ENCODE measurements at regions not wholly inside any gene's neighbourhood (a gene's known extent, or its start where the extent isn't known, plus 50 kb on each side); places are given as distances from the start of the nearest gene placed in this dataset.

DNA sequence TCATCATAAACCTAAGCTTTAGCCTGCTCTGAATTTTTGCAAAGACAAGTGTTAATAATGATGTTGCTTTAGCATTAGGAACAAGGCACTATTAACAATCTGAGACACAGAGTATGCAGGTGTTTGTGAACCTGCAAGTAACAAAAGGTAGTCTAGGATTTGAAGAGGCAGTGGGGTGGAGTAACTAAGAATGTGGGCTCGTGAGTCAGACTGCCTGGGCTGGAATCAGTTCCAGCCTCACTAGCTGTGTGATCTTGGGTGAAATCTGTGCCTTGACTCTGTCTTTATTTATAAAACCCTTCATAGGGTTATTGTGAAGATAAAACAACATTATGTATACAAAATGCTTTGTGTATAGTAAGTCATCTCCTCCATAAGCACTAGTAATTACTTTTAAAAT, 610.6 kb upstream of the CFAP20DC start:
- Mint-ChIP-seq H3K9me3 (no peaks in the 10 kb centered on the region), H3K36me3 (ENCODE audit: insufficient read depth) (no peaks in the 10 kb centered on the region), H3K4me3 (no peak overlapping the region), H3K27ac (no peak overlapping the region), H3K4me1 (ENCODE audit: low read depth in 2 of 2) (no peaks in the 10 kb centered on the region), H3K27me3 (peaks cover 8% of the 10 kb centered on the region in 2 donors)
- no peak for ATAC-seq (replicated peaks)
- DNase-seq: no peak

DNA sequence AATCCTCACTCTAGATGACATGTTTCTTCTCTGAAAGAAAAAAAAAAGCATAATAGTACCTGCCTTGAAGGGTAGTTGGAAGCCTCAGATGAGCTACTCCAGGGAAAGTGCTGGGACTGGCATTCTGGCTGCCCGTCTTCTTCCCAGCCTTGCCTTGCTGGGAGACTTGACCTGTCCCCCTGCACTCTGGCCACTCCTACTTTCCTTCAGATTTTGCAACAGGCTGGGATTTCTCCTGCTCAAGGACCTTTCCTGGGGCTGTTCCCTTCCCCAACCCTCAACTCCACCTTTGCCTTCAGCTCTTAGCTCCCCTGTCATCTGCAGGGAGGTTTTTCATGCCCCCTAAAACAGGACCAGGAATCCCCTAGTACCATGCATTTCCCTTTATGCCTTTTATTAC, 609.9 kb upstream of the CFAP20DC start:
- ATAC-seq (replicated peaks): no peak
- DNase-seq: no peak
- Mint-ChIP-seq H3K27me3 (peaks cover 8% of the 10 kb centered on the region in 2 donors), H3K9me3 (no peaks in the 10 kb centered on the region), H3K36me3 (ENCODE audit: insufficient read depth) (no peaks in the 10 kb centered on the region), H3K27ac (no peak overlapping the region), H3K4me1 (ENCODE audit: low read depth in 2 of 2) (no peaks in the 10 kb centered on the region), H3K4me3 (no peak overlapping the region)

DNA sequence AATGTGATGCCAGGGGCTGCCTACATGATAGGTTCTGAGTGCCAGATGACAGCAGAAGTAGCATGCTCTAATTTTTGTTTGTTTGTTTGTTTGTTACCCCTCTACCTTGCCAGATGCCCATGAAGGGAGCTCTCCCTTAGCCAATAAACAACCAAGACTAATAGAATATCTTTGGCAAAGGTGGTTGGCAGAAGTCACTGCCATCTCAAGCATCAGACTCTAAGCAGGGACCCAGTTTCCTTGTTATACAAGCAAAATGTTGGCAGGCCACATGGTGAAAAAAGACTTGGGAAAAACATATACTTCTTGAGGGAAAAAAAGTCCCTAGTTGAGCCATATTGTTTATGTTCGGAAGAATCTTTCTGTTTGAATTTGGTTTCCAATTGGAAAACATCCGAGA, 609.0 kb upstream of the CFAP20DC start:
- no peak for ATAC-seq (replicated peaks)
- H3K4me1 Mint-ChIP-seq (ENCODE audit: low read depth in 2 of 2): no peaks in the 10 kb centered on the region
- no peaks in the 10 kb centered on the region for H3K9me3 Mint-ChIP-seq

DNA sequence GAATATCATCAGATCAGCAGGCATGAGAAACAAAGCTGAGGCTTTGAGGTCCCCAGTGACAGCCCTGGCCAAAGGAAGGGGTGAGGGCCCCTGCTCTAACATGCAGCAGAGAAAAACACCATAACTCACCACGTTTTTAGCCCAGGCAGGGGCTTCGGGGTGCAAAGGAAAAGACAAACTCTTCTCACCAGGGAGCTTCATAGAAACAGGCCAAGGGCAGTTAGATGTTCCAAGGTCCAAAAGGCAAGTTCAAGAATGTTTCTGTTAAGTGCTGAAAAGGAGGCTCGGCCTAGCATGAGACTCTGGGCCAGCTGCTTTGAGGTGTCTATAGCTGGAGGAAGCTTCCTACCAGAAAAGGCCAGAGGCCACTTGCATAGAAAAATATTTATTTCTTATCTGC, 608.4 kb upstream of the CFAP20DC start:
- Mint-ChIP-seq H3K36me3 (ENCODE audit: insufficient read depth) (no peaks in the 10 kb centered on the region), H3K4me1 (ENCODE audit: low read depth in 2 of 2) (no peaks in the 10 kb centered on the region), H3K27me3 (peaks cover 8% of the 10 kb centered on the region in 2 donors), H3K4me3 (no peak overlapping the region), H3K27ac (no peak overlapping the region), H3K9me3 (no peaks in the 10 kb centered on the region)
- ATAC-seq (replicated peaks): no peak
- no peak for DNase-seq

More for the DNA sequence above, 609.0 kb upstream of the CFAP20DC start:
- Mint-ChIP-seq H3K27ac (no peak overlapping the region), H3K27me3 (peaks cover 8% of the 10 kb centered on the region in 2 donors), H3K4me3 (no peak overlapping the region), H3K36me3 (ENCODE audit: insufficient read depth) (no peaks in the 10 kb centered on the region)
- no peak for DNase-seq

GRCh38 chr3:59655418-59656015, 605.7 kb upstream of the CFAP20DC start:
- Mint-ChIP-seq H3K36me3 (ENCODE audit: insufficient read depth) (no peaks in the 10 kb centered on the region), H3K4me1 (ENCODE audit: low read depth in 2 of 2) (no peaks in the 10 kb centered on the region), H3K9me3 (peaks cover 4 to 11% of the 10 kb centered on the region in 2 donors), H3K4me3 (no peak overlapping the region), H3K27ac (peak overlapping the region in 1 of 2 donors; percentile 28), H3K27me3 (no peaks in the 10 kb centered on the region)
- no peak for DNase-seq
- ATAC-seq (replicated peaks): no peak

DNA sequence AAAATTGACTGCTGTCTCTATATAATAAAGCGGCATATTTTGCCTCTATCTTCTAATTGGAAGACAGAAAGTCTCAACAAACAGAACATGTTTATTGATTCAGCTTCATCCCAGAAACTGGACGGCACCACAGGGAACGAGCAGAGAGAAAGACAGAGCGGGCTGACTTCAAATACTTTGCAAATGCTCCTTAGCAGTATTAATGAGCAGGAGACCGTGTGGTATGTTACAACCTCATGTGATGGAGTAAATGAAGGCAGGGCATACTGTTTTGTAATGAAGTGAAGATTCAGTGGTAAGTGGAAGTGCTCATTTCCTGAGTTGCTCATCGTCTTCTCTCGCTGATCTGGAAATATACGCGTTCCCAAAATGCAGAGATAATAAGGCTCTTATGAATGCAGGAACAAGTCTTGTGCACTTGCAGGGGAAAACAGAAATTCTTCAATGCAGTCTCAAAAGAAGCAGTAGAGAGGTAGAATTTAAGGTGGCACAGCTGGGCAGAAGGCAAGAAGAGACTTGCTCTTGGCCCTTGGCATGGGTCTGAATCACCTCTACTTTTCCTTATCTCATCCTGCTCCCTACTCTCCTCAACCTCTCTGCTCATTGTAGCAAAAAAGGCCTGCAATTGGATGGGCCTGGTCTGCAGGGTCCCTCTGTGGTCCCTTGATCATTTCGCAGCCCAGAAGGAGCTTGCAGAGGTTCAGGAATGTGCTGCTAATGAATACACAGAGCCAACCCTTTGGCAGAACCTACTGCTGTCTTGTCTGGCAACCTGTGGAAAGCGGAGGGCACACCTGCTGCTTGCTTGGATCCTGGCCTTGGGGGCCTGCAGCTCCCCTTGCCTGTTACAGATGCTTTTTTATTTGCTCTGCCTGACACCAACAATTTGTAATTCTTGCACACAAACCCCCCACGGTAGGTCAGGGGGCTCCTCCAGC, 604.9 kb upstream of the CFAP20DC start:
- Mint-ChIP-seq H3K36me3 (ENCODE audit: insufficient read depth) (no peaks in the 10 kb centered on the region), H3K27me3 (no peaks in the 10 kb centered on the region), H3K4me3 (no peak overlapping the region), H3K4me1 (ENCODE audit: low read depth in 2 of 2) (no peaks in the 10 kb centered on the region), H3K9me3 (peaks cover 6 to 18% of the 10 kb centered on the region in 2 donors), H3K27ac (peak overlapping the region in 1 of 2 donors; percentile 28)
- DNase-seq: no peak
- no peak for ATAC-seq (replicated peaks)

GRCh38 chr3:59654123-59654479, 604.3 kb upstream of the CFAP20DC start:
- H3K4me3 Mint-ChIP-seq: no peak overlapping the region
- H3K36me3 Mint-ChIP-seq (ENCODE audit: insufficient read depth): no peaks in the 10 kb centered on the region
- no peaks in the 10 kb centered on the region for H3K4me1 Mint-ChIP-seq (ENCODE audit: low read depth in 2 of 2)
- no peaks in the 10 kb centered on the region for H3K27me3 Mint-ChIP-seq
- no peak for DNase-seq
- ATAC-seq (replicated peaks): no peak
- H3K27ac Mint-ChIP-seq: no peak overlapping the region
- peaks cover 8 to 25% of the 10 kb centered on the region in 2 donors for H3K9me3 Mint-ChIP-seq

GRCh38 chr3:59653405-59654122, 603.7 kb upstream of the CFAP20DC start:
- H3K4me3 Mint-ChIP-seq: no peak overlapping the region
- DNase-seq (no peak), ATAC-seq (replicated peaks) (no peak)
- no peak overlapping the region for H3K27ac Mint-ChIP-seq
- peaks cover 11 to 30% of the 10 kb centered on the region in 2 donors for H3K9me3 Mint-ChIP-seq
- no peaks in the 10 kb centered on the region for H3K36me3 Mint-ChIP-seq (ENCODE audit: insufficient read depth)
- no peaks in the 10 kb centered on the region for H3K27me3 Mint-ChIP-seq
- H3K4me1 Mint-ChIP-seq (ENCODE audit: low read depth in 2 of 2): no peaks in the 10 kb centered on the region

GRCh38 chr3:59644479-59645402, 594.9 kb upstream of the CFAP20DC start:
- no peaks in the 10 kb centered on the region for H3K4me1 Mint-ChIP-seq (ENCODE audit: low read depth in 2 of 2)

GRCh38 chr3:59641169-59641899, 591.5 kb upstream of the CFAP20DC start:
- ATAC-seq (replicated peaks): no peak
- H3K9me3 Mint-ChIP-seq: no peaks in the 10 kb centered on the region
- no peaks in the 10 kb centered on the region for H3K4me1 Mint-ChIP-seq (ENCODE audit: low read depth in 2 of 2)
- no peak for DNase-seq
- no peak overlapping the region for H3K4me3 Mint-ChIP-seq
- H3K27ac Mint-ChIP-seq: no peak overlapping the region
- H3K36me3 Mint-ChIP-seq (ENCODE audit: insufficient read depth): no peaks in the 10 kb centered on the region
- peaks cover 22 to 23% of the 10 kb centered on the region in 2 donors for H3K27me3 Mint-ChIP-seq

More at GRCh38 chr3:59644479-59645402, 594.9 kb upstream of the CFAP20DC start:
- no peak for DNase-seq
- Mint-ChIP-seq H3K9me3 (peaks cover 5 to 12% of the 10 kb centered on the region in 2 donors), H3K27me3 (peaks cover 22 to 23% of the 10 kb centered on the region in 2 donors), H3K36me3 (ENCODE audit: insufficient read depth) (no peaks in the 10 kb centered on the region), H3K4me3 (no peak overlapping the region), H3K27ac (no peak overlapping the region)
- no peak for ATAC-seq (replicated peaks)

- no peak for DNase-seq
- H3K27me3 Mint-ChIP-seq: peaks cover 0 to 6% of the 10 kb centered on the region in 2 donors
- H3K27ac Mint-ChIP-seq: no peak overlapping the region
- no peaks in the 10 kb centered on the region for H3K9me3 Mint-ChIP-seq
- no peak for ATAC-seq (replicated peaks)
- no peaks in the 10 kb centered on the region for H3K4me1 Mint-ChIP-seq (ENCODE audit: low read depth in 2 of 2)
- H3K36me3 Mint-ChIP-seq (ENCODE audit: insufficient read depth): no peaks in the 10 kb centered on the region
- H3K4me3 Mint-ChIP-seq: no peak overlapping the region
Observed at GRCh38 chr3:59632760-59633573, 583.1 kb upstream of the CFAP20DC start.

DNA sequence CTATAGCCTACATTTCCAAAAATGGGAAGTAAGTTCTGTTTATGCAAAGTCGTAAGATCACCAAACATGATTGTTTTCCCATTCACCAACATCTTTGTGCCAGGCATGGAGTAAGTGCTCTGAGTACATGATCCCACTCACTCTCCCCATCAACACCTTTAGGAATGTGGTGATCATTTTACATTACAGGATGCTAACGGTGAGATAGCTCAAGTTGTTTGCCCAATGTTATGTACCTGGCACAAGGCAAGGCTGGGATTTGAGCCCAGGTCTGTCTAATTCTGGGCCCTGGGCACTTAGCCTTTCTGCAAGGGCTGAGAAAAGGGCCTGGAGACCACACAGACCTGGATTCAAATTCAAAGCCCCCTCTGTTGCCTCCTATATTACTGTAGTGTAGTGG, 581.7 kb upstream of the CFAP20DC start:
- DNase-seq: no peak

More for the DNA sequence above, 581.7 kb upstream of the CFAP20DC start:
- Mint-ChIP-seq H3K4me3 (no peak overlapping the region), H3K27ac (no peak overlapping the region), H3K4me1 (ENCODE audit: low read depth in 2 of 2) (no peaks in the 10 kb centered on the region), H3K27me3 (peaks cover 0 to 6% of the 10 kb centered on the region in 2 donors), H3K9me3 (no peaks in the 10 kb centered on the region), H3K36me3 (ENCODE audit: insufficient read depth) (no peaks in the 10 kb centered on the region)
- ATAC-seq (replicated peaks): no peak

All from effector memory CD8-positive, alpha-beta T cell (primary cell).